Kidney (tissue), 13 donors: ENCODE measurements at regions not wholly inside any gene's neighbourhood (a gene's known extent, or its start where the extent isn't known, plus 50 kb on each side); places are given as distances from the start of the nearest gene placed in this dataset.

Experiments used
- DNase-seq, 5 donors: peaks; one replicate each; pipeline ENCODE4 v3.0.0-alpha.2; 2013 to 2020
- FAIRE-seq: peaks from 2 replicates; lab custom pipeline; 2012; peaks lifted over from hg19 to GRCh38; lab: Jason Lieb, UNC
- H3K27ac ChIP-seq, 2 donors: one replicate each; pipeline ENCODE4 v1.7.0; 2013; ENCODE audit warnings: low read depth in 2 of 2, low read length in 2 of 2, inconsistent platforms in 1 of 2
- H3K27me3 ChIP-seq: one replicate; pipeline ENCODE4 v1.7.1; 2013; ENCODE audit warnings: low read length, inconsistent platforms; ENCODE audit not compliant: control insufficient read depth, insufficient read depth
- H3K36me3 ChIP-seq, 3 donors: one replicate each; pipeline versions ENCODE4 v1.7.0 to v1.7.1; 2013; ENCODE audit warnings: low read length in 3 of 3, control low read depth in 1 of 3, inconsistent platforms in 1 of 3; ENCODE audit not compliant: insufficient read depth in 3 of 3, control insufficient read depth in 2 of 3
- H3K4me1 ChIP-seq, 3 donors: one replicate each; pipeline versions ENCODE4 v1.7.0 to v1.7.1; 2013; ENCODE audit warnings: low read length in 3 of 3, inconsistent platforms in 1 of 3, low read depth in 1 of 3; ENCODE audit not compliant: control insufficient read depth in 2 of 3, insufficient read depth in 2 of 3
- H3K4me3 ChIP-seq, 3 donors: one replicate each; pipeline versions ENCODE4 v1.7.0 to v1.8.1; 2013; ENCODE audit warnings: low read length in 3 of 3, control low read depth in 1 of 3, inconsistent platforms in 1 of 3
- H3K9ac ChIP-seq, 3 donors: one replicate each; pipeline versions ENCODE4 v1.7.0 to v1.7.1; 2013; ENCODE audit warnings: low read length in 3 of 3, control low read depth in 1 of 3, inconsistent platforms in 1 of 3
- H3K9me3 ChIP-seq, 3 donors: one replicate each; pipeline versions ENCODE4 v1.7.0 to v1.7.1; 2013; ENCODE audit warnings: low read length in 3 of 3, control low read depth in 1 of 3, inconsistent platforms in 1 of 3; ENCODE audit not compliant: control insufficient read depth in 2 of 3, insufficient read depth in 1 of 3
- intact Hi-C: fragments of 100-400 bp; cut with DNase I; formaldehyde crosslinking; loops from one replicate; pipeline ENCODE4 v1.11.1; 2022
- TF ChIP-seq, protein P1 (sequence below): IDR thresholded peaks from 3 replicates; pipeline ENCODE4 v1.5.1; 2012; ENCODE audit warnings: mild to moderate bottlenecking, moderate library complexity, borderline replicate concordance; ENCODE audit not compliant: insufficient read depth; ENCODE audit errors: extremely low read depth
- donor health status: control.
- donor health status: control.
- donor health status: control.
- donor health status: control.
- donor health status: control.
- donor health status: DM: yes; HTN: yes; CAD: no.
- donor health status: Normal renal cell carcinoma (clear cell type).

DNA sequence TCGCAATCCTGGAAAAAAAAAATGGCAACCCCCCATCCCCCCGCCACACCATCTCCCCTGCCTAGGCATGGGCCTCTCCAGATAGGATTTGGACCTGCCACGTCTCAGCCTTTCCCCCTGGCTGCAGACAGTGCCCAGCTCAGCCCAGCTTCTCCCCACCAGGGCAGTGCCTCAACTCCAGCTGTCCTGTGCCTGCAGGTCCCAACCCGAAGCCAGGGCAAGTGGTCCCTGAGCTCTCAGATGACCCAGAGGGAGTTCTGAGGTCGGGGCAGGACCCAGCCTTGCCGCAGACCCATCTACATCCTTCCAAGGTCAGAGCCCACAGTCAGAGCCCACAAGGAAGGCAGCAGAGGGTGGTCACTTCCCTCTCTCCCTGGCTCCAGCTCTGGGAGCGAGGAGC lies 86.7 kb upstream of the POU3F1 start:
- DNase-seq (no peak), FAIRE-seq (no peak)
- Histone ChIP-seq H3K4me3 (no peak overlapping the region), H3K4me1 (peaks cover 0 to 1% (median 0%) of the 10 kb centered on the region in 3 donors), H3K9ac (no peak overlapping the region), H3K9me3 (no peaks in the 10 kb centered on the region), H3K27me3 (peaks cover 17% of the 10 kb centered on the region), H3K27ac (no peak overlapping the region), H3K36me3 (no peaks in the 10 kb centered on the region)
- intact Hi-C loops = no loop called here
- TF ChIP-seq, protein P1, sequence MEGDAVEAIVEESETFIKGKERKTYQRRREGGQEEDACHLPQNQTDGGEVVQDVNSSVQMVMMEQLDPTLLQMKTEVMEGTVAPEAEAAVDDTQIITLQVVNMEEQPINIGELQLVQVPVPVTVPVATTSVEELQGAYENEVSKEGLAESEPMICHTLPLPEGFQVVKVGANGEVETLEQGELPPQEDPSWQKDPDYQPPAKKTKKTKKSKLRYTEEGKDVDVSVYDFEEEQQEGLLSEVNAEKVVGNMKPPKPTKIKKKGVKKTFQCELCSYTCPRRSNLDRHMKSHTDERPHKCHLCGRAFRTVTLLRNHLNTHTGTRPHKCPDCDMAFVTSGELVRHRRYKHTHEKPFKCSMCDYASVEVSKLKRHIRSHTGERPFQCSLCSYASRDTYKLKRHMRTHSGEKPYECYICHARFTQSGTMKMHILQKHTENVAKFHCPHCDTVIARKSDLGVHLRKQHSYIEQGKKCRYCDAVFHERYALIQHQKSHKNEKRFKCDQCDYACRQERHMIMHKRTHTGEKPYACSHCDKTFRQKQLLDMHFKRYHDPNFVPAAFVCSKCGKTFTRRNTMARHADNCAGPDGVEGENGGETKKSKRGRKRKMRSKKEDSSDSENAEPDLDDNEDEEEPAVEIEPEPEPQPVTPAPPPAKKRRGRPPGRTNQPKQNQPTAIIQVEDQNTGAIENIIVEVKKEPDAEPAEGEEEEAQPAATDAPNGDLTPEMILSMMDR = no peak

DNA sequence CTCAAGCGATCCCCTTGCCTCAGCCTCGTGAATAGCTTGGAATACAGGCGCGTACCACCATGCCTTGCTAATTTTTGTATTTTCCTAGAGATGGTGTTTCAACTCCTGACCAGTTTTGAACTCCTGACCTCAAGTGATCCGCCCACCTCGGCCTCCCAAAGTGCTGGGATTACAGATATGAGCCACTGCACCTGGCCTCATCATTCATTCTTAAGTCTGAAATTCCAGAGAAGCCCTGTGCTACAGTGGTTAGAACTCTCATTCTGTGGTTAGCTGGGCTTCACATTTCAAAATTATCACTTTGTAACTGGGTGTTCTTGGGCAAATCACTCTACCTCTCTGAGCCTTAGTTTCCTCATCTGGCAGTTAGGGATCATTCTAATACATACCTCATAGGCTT lies 86.1 kb upstream of the POU3F1 start:
- H3K4me1 ChIP-seq = no peaks in the 10 kb centered on the region
- intact Hi-C loops = no loop called here
- H3K9me3 ChIP-seq = no peaks in the 10 kb centered on the region
- H3K4me3 ChIP-seq = no peak overlapping the region
- FAIRE-seq = no peak
- no peak overlapping the region for H3K27ac ChIP-seq
- H3K9ac ChIP-seq = no peak overlapping the region
- TF ChIP-seq, protein P1 = no peak
- H3K36me3 ChIP-seq = no peaks in the 10 kb centered on the region
- no peak for DNase-seq
- H3K27me3 ChIP-seq = peaks cover 17% of the 10 kb centered on the region

DNA sequence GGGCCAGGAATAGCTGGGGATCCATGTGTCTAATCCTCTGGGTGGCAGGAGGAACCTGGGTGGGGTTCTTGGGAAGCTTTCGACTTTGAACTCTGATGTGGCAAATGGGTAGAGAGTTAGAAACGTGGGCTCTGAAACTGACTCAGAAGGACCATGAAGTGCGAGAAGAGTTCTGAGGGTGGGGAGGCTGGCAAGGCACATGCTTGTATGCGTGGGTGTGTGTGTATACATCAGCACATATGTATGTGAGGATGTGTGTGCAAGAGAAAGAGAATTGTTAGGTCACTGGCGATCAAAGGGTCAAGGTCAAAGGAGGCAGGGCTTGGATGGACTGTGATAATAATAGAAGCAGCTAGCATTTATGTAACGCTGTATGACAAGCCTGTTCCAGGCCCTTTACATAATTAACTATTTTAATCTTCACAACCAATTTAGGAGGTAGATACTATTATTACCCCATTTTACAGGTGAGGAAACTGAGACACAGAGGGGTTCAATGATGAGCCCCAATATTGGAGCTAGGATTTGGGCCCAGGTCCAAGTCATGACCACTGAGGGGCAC lies 84.5 kb upstream of the POU3F1 start:
- no peak for DNase-seq
- Histone ChIP-seq H3K27me3 (peaks cover 17% of the 10 kb centered on the region), H3K27ac (no peak overlapping the region), H3K36me3 (no peaks in the 10 kb centered on the region), H3K9ac (no peak overlapping the region), H3K9me3 (no peaks in the 10 kb centered on the region), H3K4me1 (no peaks in the 10 kb centered on the region), H3K4me3 (no peak overlapping the region)
- TF ChIP-seq, protein P1 = no peak
- intact Hi-C loops = no loop called here
- FAIRE-seq = no peak

DNA sequence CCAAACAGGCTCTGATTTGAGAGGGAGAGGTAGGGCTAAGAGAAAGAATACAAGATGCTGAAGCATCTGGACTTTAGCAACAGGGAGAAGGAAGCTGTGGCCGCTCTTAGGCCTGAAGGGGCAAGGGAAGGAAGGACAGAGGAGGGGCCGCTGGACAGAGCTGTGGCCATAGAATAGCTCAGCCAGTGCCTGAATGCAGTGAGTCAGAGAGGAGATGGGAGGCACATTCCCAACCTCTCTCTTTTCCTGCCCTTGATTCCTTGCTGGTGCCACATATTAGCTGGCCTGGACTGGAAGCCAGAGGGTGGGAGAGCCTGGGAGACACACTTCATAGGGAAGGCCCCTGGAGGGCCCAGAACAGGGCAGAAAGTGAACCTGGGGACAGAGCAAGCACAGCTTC lies 83.4 kb upstream of the POU3F1 start:
- H3K4me1 ChIP-seq = no peaks in the 10 kb centered on the region
- TF ChIP-seq, protein P1 = no peak
- H3K9ac ChIP-seq = no peak overlapping the region
- no peak for DNase-seq
- intact Hi-C loops = no loop called here
- FAIRE-seq = no peak
- no peaks in the 10 kb centered on the region for H3K9me3 ChIP-seq
- H3K27ac ChIP-seq = no peak overlapping the region
- H3K27me3 ChIP-seq = peaks cover 10% of the 10 kb centered on the region
- no peak overlapping the region for H3K4me3 ChIP-seq
- no peaks in the 10 kb centered on the region for H3K36me3 ChIP-seq
